ENCODE measurements at regions not wholly inside any gene's neighbourhood (a gene's known extent, or its start where the extent isn't known, plus 50 kb on each side); places are given as distances from the start of the nearest gene placed in this dataset.

- no peaks in the 10 kb centered on the region for H3K36me3 ChIP-seq (ENCODE audit: control insufficient read depth, insufficient read depth, low read length)
- peaks cover 13% of the 10 kb centered on the region for H3K4me1 ChIP-seq (ENCODE audit: control insufficient read depth, insufficient read depth, low read length)
- H2AFZ ChIP-seq (replicated peaks; ENCODE audit: low read length, poor library complexity) = no peak overlapping the region
- TF ChIP-seq FOS (IDR thresholded peaks at IDR 0.05; ENCODE audit: low read depth, low read length) = no peak
- TF ChIP-seq RFX5 (IDR thresholded peaks at IDR 0.05; ENCODE audit: low read depth, low read length) = no peak
- no peak for TF ChIP-seq RAD21 (IDR thresholded peaks at IDR 0.05; ENCODE audit: low read length)
- no peak for TF ChIP-seq NFE2L2 (IDR thresholded peaks at IDR 0.05; ENCODE audit: low read depth, low read length)
- no peak for TF ChIP-seq MXI1 (IDR thresholded peaks at IDR 0.05; ENCODE audit: borderline replicate concordance, low read depth, low read length)
- TF ChIP-seq MAZ (IDR thresholded peaks at IDR 0.05; ENCODE audit: borderline replicate concordance, low read depth, low read length) = no peak
- no peak for TF ChIP-seq SMC3 (IDR thresholded peaks at IDR 0.05; ENCODE audit: low read depth, low read length)
- TF ChIP-seq MAFK (IDR thresholded peaks at IDR 0.05; ENCODE audit: low read depth, low read length) = no peak
- TF ChIP-seq BHLHE40 (IDR thresholded peaks at IDR 0.05; ENCODE audit: low read depth, low read length) = no peak
- no peak for TF ChIP-seq RCOR1 (IDR thresholded peaks at IDR 0.05; ENCODE audit: insufficient replicate concordance, low read length)
- no peak for TF ChIP-seq ELK1 (IDR thresholded peaks at IDR 0.05; ENCODE audit: borderline replicate concordance, low read depth, low read length)
- no peak for TF ChIP-seq CEBPB (IDR thresholded peaks at IDR 0.05; ENCODE audit: low read depth, low read length)
- ATAC-seq (ENCODE audit: low read depth) = no peak
- POLR2A ChIA-PET (ENCODE audit: unreplicated experiment) = no interaction called here
- DNase-seq = no peak
- H3K9me3 ChIP-seq (ENCODE audit: control insufficient read depth, insufficient read depth, low read length) = no peaks in the 10 kb centered on the region
- no peak overlapping the region for H2BK5ac ChIP-seq (ENCODE audit: low read depth, low read length, poor library complexity, severe bottlenecking)
- no peak overlapping the region for H2BK20ac ChIP-seq (ENCODE audit: low read depth, low read length)
- no peak overlapping the region for H2AK9ac ChIP-seq (replicated peaks; ENCODE audit: low read depth, low read length, poor library complexity)
- in situ Hi-C loops (cut with MboI; ENCODE audit: low sequenced_read_pairs) = no loop called here
- H3K18ac ChIP-seq (ENCODE audit: low read depth, low read length) = no peak overlapping the region; the same call in 1 of the 2 replicates
- H3K4ac ChIP-seq (ENCODE audit: low read depth, low read length) = no peak overlapping the region
- no peak overlapping the region for H4K8ac ChIP-seq (ENCODE audit: low read depth in 2 of 2, low read length in 2 of 2)
- no peak overlapping the region for H3K56ac ChIP-seq (ENCODE audit: extremely low read depth, insufficient read depth, low read length)
- no peak overlapping the region for H4K5ac ChIP-seq (ENCODE audit: low read depth, low read length)
- H4K91ac ChIP-seq (ENCODE audit: insufficient read depth, low read depth, low read length) = no peak overlapping the region
- no peak overlapping the region for H2BK120ac ChIP-seq (ENCODE audit: low read depth, low read length)
- H3K14ac ChIP-seq (replicated peaks; ENCODE audit: low read depth, low read length) = no peak overlapping the region
- H3K27ac ChIP-seq (ENCODE audit: insufficient read depth, low read length) = no peak overlapping the region
- dilution Hi-C loops (cut with HindIII; ENCODE audit: low sequenced_read_pairs, unreplicated experiment) = no loop called here
- H2BK15ac ChIP-seq (ENCODE audit: low read depth, low read length) = no peak overlapping the region
- intact Hi-C loops (cut with micrococcal nuclease) = no loop called here
- no peak overlapping the region for H3K4me3 ChIP-seq (ENCODE audit: insufficient read depth, low read depth, low read length)
- WGBS, 2 experiments (ENCODE audit: extremely low coverage in 2 of 2, insufficient read length in 1 of 2) = 95% methylated on average over 36 of the region's 50 CpGs; no CpG with 5 or more reads in 1 of the 2 experiments
- no peak overlapping the region for H3K9ac ChIP-seq (ENCODE audit: low read depth, low read length)
- H3K79me1 ChIP-seq (ENCODE audit: low read depth in 1 of 2, low read length in 2 of 2) = no peaks in the 10 kb centered on the region
- peaks cover 3% of the 10 kb centered on the region for H3K9me1 ChIP-seq (ENCODE audit: insufficient read depth, low read length)
- H4K20me1 ChIP-seq (ENCODE audit: insufficient read depth, low read length) = no peaks in the 10 kb centered on the region
- H3K27me3 ChIP-seq (ENCODE audit: control insufficient read depth, insufficient read depth, low read length) = no peaks in the 10 kb centered on the region
- 0 out of 2 replicates have a peak overlapping the region, but pooled peaks have one; percentile 24 for H2AK5ac ChIP-seq (ENCODE audit: low read depth, low read length)
- H3K23ac ChIP-seq (ENCODE audit: low read depth, low read length) = no peak overlapping the region
- no peak overlapping the region for H3K4me2 ChIP-seq (ENCODE audit: low read depth, low read length)
- CTCF ChIA-PET = interaction anchor here (0.5 kb wide), 1 partner anchor 10 kb away, joined by 3 read pairs; no protein-coding TSS in a partner anchor
- BruUV-seq (replicated peaks) = no TSS peak
Measured at GRCh38 chr6:169139179-169139971, 114.3 kb downstream of the THBS2 start.
